Ureter (tissue), 1 donor: ENCODE measurements at regions not wholly inside any gene's neighbourhood (a gene's known extent, or its start where the extent isn't known, plus 50 kb on each side); places are given as distances from the start of the nearest gene placed in this dataset.
A peak's percentile ranks its signal among the peaks of the same experiment; 100 is the strongest.

Source experiments
- DNase-seq: peaks from one replicate; pipeline ENCODE4 v3.0.0-alpha.2; 2020; ENCODE audit warnings: low spot score
- donor health status: DM: yes; HTN: yes; CAD: no.

DNA sequence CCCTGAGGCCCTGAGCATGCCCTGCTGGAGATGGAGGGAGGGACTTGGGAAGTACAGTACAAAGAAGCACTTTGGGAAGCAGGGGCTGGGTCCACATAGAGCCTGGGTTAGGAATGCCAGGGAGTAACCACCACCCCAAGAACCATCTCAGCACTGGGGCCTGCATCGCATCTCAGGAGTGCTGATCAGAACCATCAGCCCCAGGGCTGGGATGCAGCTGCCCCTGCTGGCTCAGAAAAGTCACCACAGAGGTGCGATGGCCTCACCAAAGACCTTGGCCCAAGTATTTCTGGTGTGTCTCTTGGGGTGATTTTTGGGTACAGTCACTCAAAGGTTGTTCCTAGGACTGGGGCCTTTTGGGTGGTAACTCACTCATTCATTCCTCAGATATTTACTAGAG is 236.8 kb upstream of the MVB12B start:
- no peak for DNase-seq

DNA sequence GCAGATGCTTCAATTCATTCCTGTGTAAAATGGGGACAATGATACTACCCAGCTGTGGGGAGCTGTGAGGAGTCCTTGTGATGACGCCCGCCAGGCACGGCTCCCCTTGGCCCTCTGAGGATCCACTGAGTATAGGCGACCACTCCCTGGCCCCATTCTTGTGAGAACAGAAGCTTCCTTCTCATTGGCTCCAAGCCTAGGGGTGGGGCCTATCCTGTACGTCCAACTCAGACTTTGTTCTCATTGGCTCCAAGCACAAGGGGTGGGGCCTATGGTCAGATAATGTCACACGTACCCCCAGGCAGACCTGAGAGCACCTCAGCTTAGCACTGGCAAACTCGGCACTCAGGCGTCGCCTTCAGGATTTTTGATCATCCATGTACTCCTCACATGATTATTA is 232.9 kb upstream of the MVB12B start:
- no peak for DNase-seq

GRCh38 chr9:126095546-126096190 is 231.0 kb upstream of the MVB12B start:
- DNase-seq = no peak

GRCh38 chr9:126096340-126096739 is 230.3 kb upstream of the MVB12B start:
- DNase-seq = no peak

- no peak for DNase-seq
Observed at GRCh38 chr9:126097679-126098078, 228.9 kb upstream of the MVB12B start.

- no peak for DNase-seq
Observed at GRCh38 chr9:126106404-126106803, 220.2 kb upstream of the MVB12B start.

DNA sequence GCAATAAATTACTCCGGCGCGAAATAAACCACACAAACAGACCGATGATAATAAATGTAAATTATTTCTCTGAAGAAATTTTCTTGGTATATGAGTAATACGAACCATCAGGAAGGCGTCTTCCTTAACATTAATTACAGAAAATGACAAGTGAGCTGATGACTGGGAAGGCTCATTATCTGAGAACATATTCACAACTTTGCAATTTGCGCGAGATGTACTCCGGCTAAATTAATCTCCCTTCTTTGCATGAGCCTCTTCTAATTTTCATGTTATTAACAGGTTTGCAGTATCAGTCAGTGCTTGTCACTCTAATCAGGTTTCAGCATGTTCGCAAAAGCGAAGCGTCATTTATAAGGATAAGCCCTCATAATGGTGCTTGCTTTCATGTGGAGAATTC is 218.9 kb upstream of the MVB12B start:
- no peak for DNase-seq

DNA sequence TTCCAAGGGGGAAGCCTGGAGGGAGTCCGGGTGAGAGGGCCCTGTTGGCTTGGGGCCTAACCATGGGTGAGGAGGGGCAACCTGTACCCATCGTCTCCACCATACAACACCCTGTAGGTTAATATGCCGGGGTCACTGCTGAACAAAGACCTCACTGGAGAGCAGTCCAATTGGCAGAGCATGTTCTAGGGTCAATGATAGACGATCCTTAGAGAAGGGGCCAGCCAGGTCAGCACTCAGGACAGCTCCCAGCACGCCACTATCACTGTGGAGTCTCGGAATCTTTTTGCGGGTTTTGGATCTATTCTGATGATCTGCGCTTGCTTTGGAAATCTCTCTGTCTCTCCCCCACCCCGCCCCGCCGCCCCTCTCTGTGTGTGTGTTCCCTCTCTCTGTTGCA is 218.4 kb upstream of the MVB12B start:
- DNase-seq = no peak

DNA sequence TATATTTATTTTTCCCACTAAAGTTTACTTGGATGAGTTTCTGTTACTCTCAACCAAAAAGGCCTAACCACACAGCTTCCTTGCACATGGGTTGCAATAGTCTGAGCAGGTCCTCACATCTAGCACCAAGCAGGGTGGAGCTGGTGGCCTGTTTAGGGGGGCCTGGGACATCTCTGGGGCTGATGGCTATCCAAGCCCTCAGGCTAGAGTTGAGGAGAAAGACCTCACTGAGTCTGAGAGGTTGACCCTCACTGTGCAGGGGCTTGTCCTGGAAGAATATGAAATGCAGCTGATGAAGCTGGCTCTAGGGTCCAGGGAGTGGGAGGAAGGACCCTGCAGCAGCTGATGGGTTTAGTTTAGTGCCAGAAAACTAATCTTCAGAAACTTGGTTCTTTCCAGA is 217.1 kb upstream of the MVB12B start:
- no peak for DNase-seq

DNA sequence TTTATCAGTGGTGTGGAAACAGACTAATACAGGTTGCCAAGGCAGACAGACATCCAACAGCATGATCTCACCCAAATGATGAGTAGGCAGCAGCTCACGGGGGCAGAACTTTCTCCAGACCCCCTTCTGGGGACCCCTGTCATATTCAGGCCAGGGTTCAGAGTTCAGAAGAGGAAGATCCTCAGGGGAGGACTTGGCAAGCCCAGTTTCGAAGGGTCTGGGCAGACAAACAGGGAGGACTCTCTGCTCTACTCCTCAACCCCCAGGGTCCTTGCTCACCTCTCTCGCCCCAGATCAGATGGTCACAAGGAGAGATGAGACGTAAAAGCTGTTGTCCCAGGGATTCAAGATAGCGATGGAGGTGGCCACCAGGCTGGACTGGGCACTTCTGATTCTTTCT is 215.1 kb upstream of the MVB12B start:
- no peak for DNase-seq

DNA sequence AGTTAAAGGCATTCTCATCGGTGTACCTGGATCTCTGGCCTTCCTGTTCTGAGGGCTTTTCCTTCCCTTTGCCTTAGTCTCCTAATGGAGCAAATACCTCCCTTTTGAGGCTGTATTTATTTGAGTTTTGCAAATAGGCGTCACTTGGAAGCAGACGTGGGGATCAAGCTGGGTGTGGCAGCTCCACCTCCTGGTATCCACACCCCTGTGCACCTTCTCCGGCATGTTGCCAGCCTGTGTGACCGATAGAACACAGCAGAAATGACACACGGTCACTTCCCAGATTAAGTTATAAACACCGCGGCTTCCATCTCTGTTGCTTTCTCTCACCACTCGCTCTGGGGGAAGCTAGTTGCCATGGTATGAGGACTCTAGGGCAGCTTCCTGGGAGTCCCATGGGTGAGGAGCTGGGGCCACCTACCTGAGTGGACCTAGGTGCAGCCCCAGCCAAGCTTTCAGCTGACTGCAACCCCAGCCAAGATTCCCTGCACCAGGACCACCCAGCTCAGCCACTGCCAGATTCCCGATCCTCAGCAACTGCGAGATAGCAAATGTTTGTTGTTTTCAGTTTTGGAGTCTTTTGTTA is 214.4 kb upstream of the MVB12B start:
- no peak for DNase-seq

- no peak for DNase-seq
Observed at GRCh38 chr9:126113176-126113575, 213.5 kb upstream of the MVB12B start.

GRCh38 chr9:126113756-126114408 is 212.7 kb upstream of the MVB12B start:
- DNase-seq = no peak

GRCh38 chr9:126114409-126114760 is 212.2 kb upstream of the MVB12B start:
- DNase-seq = no peak

- no peak for DNase-seq
Observed at GRCh38 chr9:126114850-126115460, 211.7 kb upstream of the MVB12B start.

GRCh38 chr9:126116351-126117157 is 210.1 kb upstream of the MVB12B start:
- DNase-seq = peak; percentile 31

DNA sequence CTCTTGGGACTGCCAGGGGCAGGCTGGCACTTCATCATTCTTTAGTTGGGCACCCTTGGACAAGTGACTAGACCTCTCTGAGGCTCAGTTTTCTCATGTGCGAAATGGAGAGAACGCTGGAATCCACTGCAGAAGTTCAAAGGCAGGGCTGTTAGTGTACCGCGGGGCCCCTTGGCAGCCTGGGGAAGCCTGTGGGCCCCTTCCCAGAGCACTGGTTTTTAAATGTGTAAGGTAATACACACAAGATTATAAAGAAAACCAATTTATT is 209.5 kb upstream of the MVB12B start:
- DNase-seq = no peak

DNA sequence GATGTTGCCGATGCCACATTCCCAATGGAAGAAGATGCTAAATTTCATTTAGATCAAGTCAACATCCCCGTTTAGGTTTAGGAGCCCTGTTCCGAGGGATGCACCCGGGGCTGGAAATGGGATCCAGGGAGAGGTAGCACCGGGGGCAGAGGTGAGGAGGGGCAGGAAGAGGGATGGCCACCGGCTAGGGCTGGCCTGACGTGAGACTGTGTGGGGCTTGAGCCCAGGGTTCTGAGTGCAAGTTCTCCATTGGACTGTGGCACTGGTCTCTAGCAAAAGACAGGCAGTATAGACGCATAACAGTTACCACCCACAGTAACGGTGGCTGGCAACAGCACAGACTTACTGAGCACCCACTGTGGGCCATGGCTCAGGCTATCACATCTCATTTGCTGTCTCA is 209.0 kb upstream of the MVB12B start:
- DNase-seq = peak; percentile 24

DNA sequence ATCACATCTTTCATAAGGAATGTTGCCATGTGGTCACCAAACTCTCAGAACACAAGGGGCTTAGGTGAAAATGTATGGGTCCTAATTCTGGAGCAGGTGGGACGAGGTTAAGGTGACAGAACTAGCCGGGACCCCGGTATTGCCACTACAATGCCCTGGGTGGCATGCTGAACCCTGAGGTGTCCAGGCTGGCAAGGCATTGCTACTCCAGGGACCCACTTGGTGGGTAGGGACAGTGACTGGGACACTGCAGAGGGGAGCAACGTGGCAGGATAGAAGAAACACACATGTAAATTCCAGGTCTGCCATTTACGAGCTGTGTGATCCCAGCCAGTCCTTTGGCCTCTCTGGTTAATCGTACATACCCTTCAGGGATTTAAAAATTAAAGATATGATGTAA is 206.9 kb upstream of the MVB12B start:
- peak; percentile 36 for DNase-seq

DNA sequence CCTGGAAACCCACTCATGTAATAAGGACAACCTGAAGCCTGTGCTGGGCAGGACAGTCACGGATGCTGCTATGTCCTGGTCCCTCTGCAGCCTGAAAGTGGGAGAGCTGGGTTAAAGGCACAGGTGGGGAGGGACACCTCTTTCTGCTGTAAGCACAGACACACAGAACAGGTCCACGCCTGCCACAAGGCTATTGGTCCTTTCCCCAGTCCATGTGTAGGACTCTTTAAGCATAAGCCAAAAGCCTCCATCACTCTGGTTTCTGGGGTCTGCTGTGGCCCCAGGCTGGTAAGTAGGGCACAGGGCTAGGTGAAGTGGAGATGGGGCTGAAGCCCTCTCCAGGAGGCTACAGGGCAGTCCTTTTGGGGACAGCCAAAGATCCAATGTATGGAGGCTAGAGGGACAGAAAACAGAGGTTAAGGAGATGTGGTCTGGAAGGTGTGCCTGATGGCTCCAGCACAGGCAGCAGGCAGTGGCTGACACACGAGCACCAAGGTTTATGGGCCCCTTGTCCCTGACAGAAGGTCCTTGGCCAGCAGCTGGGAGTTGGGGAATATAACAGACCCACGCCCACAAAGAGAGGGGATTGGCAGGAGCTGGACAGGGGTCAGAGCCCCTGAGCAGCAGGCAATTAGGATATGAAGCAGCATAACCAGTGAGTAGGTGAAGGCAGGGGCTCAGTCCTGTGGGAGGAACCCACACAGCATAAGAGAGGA is 203.6 kb upstream of the MVB12B start:
- DNase-seq = peak; percentile 27

DNA sequence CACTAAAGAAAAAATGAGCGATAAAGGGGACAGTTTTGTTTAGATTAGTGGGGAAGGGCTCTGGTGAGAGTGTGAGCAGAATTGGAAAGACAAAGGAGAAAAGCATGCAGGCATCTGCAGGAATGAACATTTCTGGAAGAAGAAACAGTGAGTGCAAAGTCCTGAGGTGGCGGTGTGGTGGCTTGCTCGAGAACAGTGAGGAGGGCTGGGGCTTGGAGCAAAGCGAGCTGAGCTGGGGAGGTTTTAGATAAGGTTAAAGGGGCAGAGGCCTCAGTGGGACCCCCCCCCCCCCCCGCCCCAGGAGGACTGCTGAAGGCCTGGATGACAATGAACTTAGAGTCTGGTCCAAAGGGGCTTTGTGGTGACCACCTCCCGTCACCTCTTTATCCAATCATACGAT is 202.7 kb upstream of the MVB12B start:
- DNase-seq = peak; percentile 18

DNA sequence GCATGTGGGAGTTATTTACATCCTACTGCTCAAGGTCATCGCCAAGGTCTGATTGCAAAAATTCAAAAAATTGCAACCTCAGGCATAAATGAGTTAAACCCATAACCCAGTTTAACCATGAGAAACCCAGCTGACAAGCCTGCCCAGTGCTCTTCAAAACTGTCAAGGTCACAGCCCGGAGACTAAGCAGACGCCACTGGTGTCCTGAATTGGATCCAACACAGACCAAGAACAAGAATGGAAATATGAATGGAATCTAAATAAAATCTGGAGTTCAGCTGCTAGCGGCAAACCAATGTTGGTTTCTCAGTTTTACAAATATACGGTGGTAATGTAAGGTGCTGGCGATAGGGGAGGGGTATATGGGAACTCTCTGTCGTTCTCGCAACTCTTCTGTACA is 201.5 kb upstream of the MVB12B start:
- DNase-seq = peak; percentile 19
